T-helper 22 cell (primary cell): ENCODE measurements at regions not wholly inside any gene's neighbourhood (a gene's known extent, or its start where the extent isn't known, plus 50 kb on each side); places are given as distances from the start of the nearest gene placed in this dataset.

Experiments
- DNase-seq: peaks from one replicate; pipeline ENCODE4 v3.0.0-alpha.2; 2020; ENCODE audit warnings: low read depth

GRCh38 chr2:133718688-133719201, 150.5 kb upstream of the NCKAP5 start:
- no peak for DNase-seq

GRCh38 chr2:133720429-133720828, 152.2 kb upstream of the NCKAP5 start:
- DNase-seq, result no peak

- DNase-seq, result no peak
Observed at GRCh38 chr2:133721118-133721517, 152.9 kb upstream of the NCKAP5 start.

- DNase-seq, result no peak
Observed at GRCh38 chr2:133723133-133723532, 154.9 kb upstream of the NCKAP5 start.

- no peak for DNase-seq
Observed at GRCh38 chr2:133726973-133727372, 158.7 kb upstream of the NCKAP5 start.

- DNase-seq, result no peak
Observed at GRCh38 chr2:133732059-133732458, 163.8 kb upstream of the NCKAP5 start.

GRCh38 chr2:133732982-133733900, 165.0 kb upstream of the NCKAP5 start:
- no peak for DNase-seq

- DNase-seq, result no peak
Observed at GRCh38 chr2:133733901-133734255, 165.6 kb upstream of the NCKAP5 start.

GRCh38 chr2:133734716-133735495, 166.6 kb upstream of the NCKAP5 start:
- DNase-seq, result no peak

GRCh38 chr2:133736674-133737073, 168.4 kb upstream of the NCKAP5 start:
- DNase-seq, result no peak

GRCh38 chr2:133737242-133737993, 169.2 kb upstream of the NCKAP5 start:
- DNase-seq, result no peak

GRCh38 chr2:133739039-133739438, 170.8 kb upstream of the NCKAP5 start:
- no peak for DNase-seq

GRCh38 chr2:133740500-133740899, 172.2 kb upstream of the NCKAP5 start:
- DNase-seq, result no peak

- no peak for DNase-seq
Observed at GRCh38 chr2:133748007-133748700, 179.9 kb upstream of the NCKAP5 start.

GRCh38 chr2:133753665-133754064, 185.4 kb upstream of the NCKAP5 start:
- DNase-seq, result no peak

GRCh38 chr2:133755480-133756300, 187.4 kb upstream of the NCKAP5 start:
- DNase-seq, result no peak

- no peak for DNase-seq
Observed at GRCh38 chr2:133756833-133757232, 188.6 kb upstream of the NCKAP5 start.

GRCh38 chr2:133760376-133760775, 192.1 kb upstream of the NCKAP5 start:
- DNase-seq, result no peak

GRCh38 chr2:133765658-133766057, 197.4 kb upstream of the NCKAP5 start:
- no peak for DNase-seq

- no peak for DNase-seq
Observed at GRCh38 chr2:133766164-133766832, 198.0 kb upstream of the NCKAP5 start.
